ENCODE measurements at regions not wholly inside any gene's neighbourhood (a gene's known extent, or its start where the extent isn't known, plus 50 kb on each side); places are given as distances from the start of the nearest gene placed in this dataset.

GRCh38 chr9:79988126-79988525 lies 416.4 kb downstream of the TLE4 start:
- no peak for TF ChIP-seq EZH2phosphoT487 (IDR thresholded peaks at IDR 0.05)
- TF ChIP-seq CTCF (IDR thresholded peaks at IDR 0.05) = no peak
- TF ChIP-seq EZH2 (IDR thresholded peaks at IDR 0.05) = no peak

All from neural progenitor cell (in vitro differentiated cells).